Ovary (tissue), 7 donors: ENCODE measurements at regions not wholly inside any gene's neighbourhood (a gene's known extent, or its start where the extent isn't known, plus 50 kb on each side); places are given as distances from the start of the nearest gene placed in this dataset.

Experiments used
- DNase-seq, 5 donors: peaks; one replicate each; pipeline ENCODE4 v3.0.0-alpha.2; 2019 to 2020
- H3K27ac ChIP-seq, 2 donors: fragments of 200-600 bp; one replicate each; pipeline versions ENCODE4 v1.5.1 to v1.8.0; 2019 to 2022
- H3K27me3 ChIP-seq: fragments of 200-600 bp; one replicate; pipeline ENCODE4 v1.8.0; 2022
- H3K36me3 ChIP-seq: fragments of 200-600 bp; sonication (generic); one replicate; pipeline ENCODE4 v1.5.1; 2019
- H3K4me1 ChIP-seq: one replicate; pipeline ENCODE4 v1.8.1; 2013; ENCODE audit warnings: mild to moderate bottlenecking, moderate library complexity; ENCODE audit not compliant: insufficient read depth
- H3K4me3 ChIP-seq: fragments of 200-600 bp; sonication (generic); one replicate; pipeline ENCODE4 v1.5.1; 2017
- H3K9me3 ChIP-seq, 2 donors: fragments of 200-600 bp in 1 of 2; sonication (generic) in 1 of 2; one replicate each; pipeline versions ENCODE4 v1.5.1 to v1.8.1; 2013 to 2019; ENCODE audit warnings: mild to moderate bottlenecking in 1 of 2, moderate library complexity in 1 of 2
- EP300 ChIP-seq: sonication (generic); formaldehyde crosslinking; IDR thresholded peaks from one replicate; pipeline ENCODE4 v1.6.1; 2017; ENCODE audit warnings: antibody characterized with exemption
- POLR2A ChIP-seq: fragments of 450-650 bp; IDR thresholded peaks from one replicate; pipeline ENCODE4 v1.6.1; 2017; ENCODE audit warnings: antibody characterized with exemption, mild to moderate bottlenecking, moderate library complexity
- WGBS, 3 donors: extraction: QIAGEN DNeasy Blood & Tissue Kit in 1 of 3; methylation state at CpG; one replicate each; pipeline versions ENCODE4 v1.1.5 to v1.1.7; 2013 to 2017; 5-methylcytosine and 5-hydroxymethylcytosine counted together
- intact Hi-C, 4 donors: fragments of 100-400 bp; cut with DNase I; formaldehyde crosslinking; loops; one replicate each; pipeline versions ENCODE4 v1.11.0 to v1.15.1; 2022 to 2023
- TF ChIP-seq, protein P1 (sequence below), 3 donors: fragments of 450-650 bp in 2 of 3; fragments of 200-600 bp in 1 of 3; IDR thresholded peaks; one replicate each; pipeline versions ENCODE4 v1.5.1 to v1.8.0; 2016 to 2022; ENCODE audit warnings: antibody characterized with exemption in 3 of 3, mild to moderate bottlenecking in 1 of 3
- donor health status: DM: no; HTN: no; CAD: no; lungs with moderate emphysema.
- donor health status: DM: no; HTN: no; CAD: no.
- donor health status: Bipolar disorder and iron deficiency.
- donor health status: DM: no; HTN: no; CAD: no.
- donor health status: DM: yes; HTN: yes; CAD: no.

DNA sequence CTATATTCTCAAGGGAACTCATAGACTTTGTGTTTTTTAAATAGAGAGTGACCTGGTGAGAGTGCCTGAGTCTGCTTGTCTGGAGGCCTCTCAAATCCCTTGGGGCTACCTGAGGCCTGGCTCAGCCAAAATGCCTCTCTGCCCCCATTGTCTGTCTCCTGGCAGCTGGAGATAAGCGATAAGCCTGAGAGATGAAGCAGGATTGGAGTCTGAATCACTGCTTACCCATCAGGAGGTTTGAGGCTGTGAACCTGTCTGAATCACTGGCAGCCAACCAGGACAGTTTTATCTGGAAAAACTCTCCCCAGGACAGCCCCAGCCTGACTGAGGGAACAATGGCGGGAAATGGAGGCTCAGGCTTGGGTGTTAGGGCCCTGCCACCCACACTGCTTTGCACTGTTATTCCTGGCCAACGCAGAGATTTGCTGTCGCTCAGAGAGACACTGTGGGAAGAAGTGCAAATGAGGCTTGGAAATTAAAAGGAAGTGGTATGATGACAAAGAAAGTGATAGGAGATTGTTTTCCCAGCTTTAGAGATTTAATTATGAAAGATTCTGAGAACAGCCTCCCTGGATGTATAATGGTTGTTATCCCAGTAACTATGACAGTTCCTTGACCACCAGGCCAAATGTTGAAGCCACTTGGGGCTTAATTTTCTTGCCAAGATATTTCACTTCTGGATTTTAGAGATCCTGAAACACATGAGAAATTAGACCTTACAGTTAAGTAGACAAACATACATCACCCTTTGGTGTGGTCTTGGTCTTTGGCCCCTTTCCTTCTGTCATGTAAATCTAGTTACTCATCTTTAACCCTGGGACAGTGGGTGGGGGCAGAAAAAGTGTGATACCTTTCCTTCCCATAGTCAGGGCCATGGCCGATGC lies 102.1 kb downstream of the RASSF10 start:
- Histone ChIP-seq H3K27me3 (no peaks in the 10 kb centered on the region), H3K9me3 (no peaks in the 10 kb centered on the region), H3K4me3 (no peak overlapping the region), H3K4me1 (no peaks in the 10 kb centered on the region), H3K36me3 (no peaks in the 10 kb centered on the region), H3K27ac (no peak overlapping the region)
- intact Hi-C loops = no loop called here
- WGBS, 3 donors = 71 to 76% (median 75%) methylated on average over 5 of the region's 5 CpGs
- DNase-seq = no peak
- TF ChIP-seq, protein P1, sequence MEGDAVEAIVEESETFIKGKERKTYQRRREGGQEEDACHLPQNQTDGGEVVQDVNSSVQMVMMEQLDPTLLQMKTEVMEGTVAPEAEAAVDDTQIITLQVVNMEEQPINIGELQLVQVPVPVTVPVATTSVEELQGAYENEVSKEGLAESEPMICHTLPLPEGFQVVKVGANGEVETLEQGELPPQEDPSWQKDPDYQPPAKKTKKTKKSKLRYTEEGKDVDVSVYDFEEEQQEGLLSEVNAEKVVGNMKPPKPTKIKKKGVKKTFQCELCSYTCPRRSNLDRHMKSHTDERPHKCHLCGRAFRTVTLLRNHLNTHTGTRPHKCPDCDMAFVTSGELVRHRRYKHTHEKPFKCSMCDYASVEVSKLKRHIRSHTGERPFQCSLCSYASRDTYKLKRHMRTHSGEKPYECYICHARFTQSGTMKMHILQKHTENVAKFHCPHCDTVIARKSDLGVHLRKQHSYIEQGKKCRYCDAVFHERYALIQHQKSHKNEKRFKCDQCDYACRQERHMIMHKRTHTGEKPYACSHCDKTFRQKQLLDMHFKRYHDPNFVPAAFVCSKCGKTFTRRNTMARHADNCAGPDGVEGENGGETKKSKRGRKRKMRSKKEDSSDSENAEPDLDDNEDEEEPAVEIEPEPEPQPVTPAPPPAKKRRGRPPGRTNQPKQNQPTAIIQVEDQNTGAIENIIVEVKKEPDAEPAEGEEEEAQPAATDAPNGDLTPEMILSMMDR (IDR thresholded peaks at IDR 0.05) = no peak
- no peak for TF ChIP-seq EP300
- TF ChIP-seq POLR2A = no peak

DNA sequence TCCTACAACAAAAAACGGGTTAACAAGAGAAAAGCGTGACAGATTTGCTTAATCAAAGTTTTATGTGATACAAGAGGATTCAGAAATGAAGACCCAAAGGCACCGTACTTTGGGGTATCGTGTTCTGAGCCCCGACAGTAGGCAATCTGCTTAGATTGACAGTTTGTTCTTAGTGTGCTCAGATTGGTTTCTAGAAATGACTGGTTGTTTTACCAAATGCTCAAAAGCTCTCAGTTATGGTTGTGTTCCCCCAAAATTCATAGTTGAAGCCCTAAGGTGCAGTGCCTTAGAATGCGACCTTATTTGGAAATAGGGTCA lies 102.7 kb downstream of the RASSF10 start:
- Histone ChIP-seq H3K4me1 (no peaks in the 10 kb centered on the region), H3K4me3 (no peak overlapping the region), H3K9me3 (no peaks in the 10 kb centered on the region), H3K36me3 (no peaks in the 10 kb centered on the region), H3K27ac (no peak overlapping the region), H3K27me3 (no peaks in the 10 kb centered on the region)
- WGBS, 3 donors = 84 to 90% (median 86%) methylated on average over 6 of the region's 6 CpGs
- no peak for DNase-seq
- intact Hi-C loops = no loop called here
- TF ChIP-seq POLR2A = no peak
- TF ChIP-seq, protein P1 (IDR thresholded peaks at IDR 0.05) = no peak
- no peak for TF ChIP-seq EP300

DNA sequence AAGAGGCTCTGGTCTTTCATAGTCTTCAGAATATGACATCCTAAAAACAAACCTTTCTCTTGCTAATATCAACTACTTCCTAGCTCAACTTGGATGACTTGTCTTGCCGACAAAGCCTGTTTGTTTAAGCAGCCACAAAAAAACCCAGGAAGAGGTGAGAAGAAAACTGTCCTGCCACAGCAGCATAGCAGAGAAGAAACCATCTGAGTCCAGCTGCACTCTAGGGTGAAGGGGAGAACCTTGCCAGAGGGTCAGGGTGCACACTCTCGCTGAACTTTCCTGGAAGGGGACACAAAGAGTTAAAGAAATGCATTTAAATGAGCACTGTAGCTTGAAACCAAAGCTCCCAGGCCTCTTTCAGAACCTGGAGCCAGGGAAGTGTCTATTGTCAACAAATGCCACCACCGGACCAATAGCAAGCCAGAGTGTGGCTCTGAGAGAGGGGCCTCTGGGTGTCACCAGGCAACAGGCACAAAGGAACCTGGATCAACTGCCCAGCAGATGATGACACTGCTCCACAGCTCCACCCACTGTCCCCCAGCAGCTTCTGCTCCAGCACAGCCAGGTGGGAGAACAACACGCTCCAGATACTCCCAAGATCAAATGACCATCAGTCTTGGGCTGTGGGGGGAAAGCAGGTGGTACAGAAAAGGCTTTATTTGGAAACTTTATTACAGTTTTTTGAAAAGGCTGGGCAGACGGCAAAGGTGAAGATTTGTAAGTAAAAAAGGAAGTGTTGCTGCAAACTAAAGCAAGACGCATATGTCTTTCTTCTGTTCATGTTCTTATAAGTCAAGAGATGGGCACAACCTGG lies 105.7 kb downstream of the RASSF10 start:
- DNase-seq = no peak
- Histone ChIP-seq H3K9me3 (no peaks in the 10 kb centered on the region), H3K4me1 (no peaks in the 10 kb centered on the region), H3K4me3 (no peak overlapping the region), H3K27ac (no peak overlapping the region), H3K36me3 (no peaks in the 10 kb centered on the region), H3K27me3 (no peaks in the 10 kb centered on the region)
- WGBS, 3 donors = 63 to 66% (median 64%) methylated on average over 6 of the region's 6 CpGs
- intact Hi-C loops = no loop called here
- TF ChIP-seq, protein P1 (IDR thresholded peaks at IDR 0.05) = no peak
- TF ChIP-seq POLR2A = no peak
- TF ChIP-seq EP300 = no peak

DNA sequence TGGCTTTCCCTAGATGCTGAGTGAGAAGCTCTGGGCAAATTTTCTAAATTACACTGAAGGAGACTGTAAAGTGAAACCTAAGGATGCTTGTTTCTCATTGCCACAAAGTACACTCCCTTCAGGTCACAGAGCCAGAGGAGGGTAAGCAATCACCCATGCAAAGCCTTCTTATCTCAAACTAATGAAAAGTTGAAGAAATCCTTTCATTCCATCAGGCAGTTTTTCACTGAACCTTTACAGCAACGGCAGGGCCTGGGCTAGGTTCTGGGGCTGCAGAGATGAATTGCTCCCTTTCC lies 106.2 kb downstream of the RASSF10 start:
- Histone ChIP-seq H3K4me1 (no peaks in the 10 kb centered on the region), H3K27ac (no peak overlapping the region), H3K4me3 (no peak overlapping the region), H3K36me3 (no peaks in the 10 kb centered on the region), H3K9me3 (no peaks in the 10 kb centered on the region), H3K27me3 (no peaks in the 10 kb centered on the region)
- TF ChIP-seq, protein P1 (IDR thresholded peaks at IDR 0.05) = no peak
- TF ChIP-seq EP300 (no peak), POLR2A (no peak)
- DNase-seq = no peak
- intact Hi-C loops = no loop called here
- WGBS, 3 donors = 0 to 3% (median 0%) methylated on average over 1 of the region's 1 CpG
